ENCODE measurements at regions not wholly inside any gene's neighbourhood (a gene's known extent, or its start where the extent isn't known, plus 50 kb on each side); places are given as distances from the start of the nearest gene placed in this dataset.

GRCh38 chr5:125451622-125452021 is 705.2 kb upstream of the ZNF608 start:
- CTCF ChIA-PET, result no interaction called here
- H3K4me3 ChIP-seq (ENCODE audit: low read depth in 2 of 2, low read length in 2 of 2), result no peak overlapping the region
- H3K27me3 ChIP-seq (ENCODE audit: control insufficient read depth, insufficient read depth, low read length), result no peaks in the 10 kb centered on the region
- no peak for ATAC-seq
- TF ChIP-seq TCF7L2 (IDR thresholded peaks at IDR 0.05; ENCODE audit: low read depth, low read length) (no peak), REST (IDR thresholded peaks at IDR 0.05; ENCODE audit: insufficient read depth in 1 of 2, low read depth in 2 of 2, low read length in 1 of 2) (no peak), POLR2AphosphoS5 (IDR thresholded peaks at IDR 0.05; ENCODE audit: low read depth, low read length) (no peak), SIN3A (IDR thresholded peaks at IDR 0.05; ENCODE audit: borderline replicate concordance, insufficient read depth, low read depth, low read length) (no peak)
- TF ChIP-seq, protein P1, sequence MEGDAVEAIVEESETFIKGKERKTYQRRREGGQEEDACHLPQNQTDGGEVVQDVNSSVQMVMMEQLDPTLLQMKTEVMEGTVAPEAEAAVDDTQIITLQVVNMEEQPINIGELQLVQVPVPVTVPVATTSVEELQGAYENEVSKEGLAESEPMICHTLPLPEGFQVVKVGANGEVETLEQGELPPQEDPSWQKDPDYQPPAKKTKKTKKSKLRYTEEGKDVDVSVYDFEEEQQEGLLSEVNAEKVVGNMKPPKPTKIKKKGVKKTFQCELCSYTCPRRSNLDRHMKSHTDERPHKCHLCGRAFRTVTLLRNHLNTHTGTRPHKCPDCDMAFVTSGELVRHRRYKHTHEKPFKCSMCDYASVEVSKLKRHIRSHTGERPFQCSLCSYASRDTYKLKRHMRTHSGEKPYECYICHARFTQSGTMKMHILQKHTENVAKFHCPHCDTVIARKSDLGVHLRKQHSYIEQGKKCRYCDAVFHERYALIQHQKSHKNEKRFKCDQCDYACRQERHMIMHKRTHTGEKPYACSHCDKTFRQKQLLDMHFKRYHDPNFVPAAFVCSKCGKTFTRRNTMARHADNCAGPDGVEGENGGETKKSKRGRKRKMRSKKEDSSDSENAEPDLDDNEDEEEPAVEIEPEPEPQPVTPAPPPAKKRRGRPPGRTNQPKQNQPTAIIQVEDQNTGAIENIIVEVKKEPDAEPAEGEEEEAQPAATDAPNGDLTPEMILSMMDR (IDR thresholded peaks at IDR 0.05), result no peak
- POLR2A ChIA-PET, result no interaction called here
- H3K27ac ChIP-seq (ENCODE audit: low read length), result peak overlapping the region; percentile 45; the same call in 1 of the 2 replicates
- no TSS peak for BruUV-seq (replicated peaks)
- peaks cover 8% of the 10 kb centered on the region for H3K4me1 ChIP-seq (ENCODE audit: control insufficient read depth, insufficient read depth, low read length)
- no peaks in the 10 kb centered on the region for H3K9me3 ChIP-seq (ENCODE audit: control insufficient read depth, insufficient read depth, low read depth, low read length)
- in situ Hi-C loops (cut with HindIII; ENCODE audit: low pct_unique_long_range_greater_than_20kb, low sequenced_read_pairs), result no loop called here
- no peak for DNase-seq (ENCODE audit: low read depth, low spot score)
- intact Hi-C loops (cut with micrococcal nuclease; ENCODE audit: unreplicated experiment), result no loop called here
- no peaks in the 10 kb centered on the region for H3K36me3 ChIP-seq (ENCODE audit: control insufficient read depth, insufficient read depth, low read length)

DNA sequence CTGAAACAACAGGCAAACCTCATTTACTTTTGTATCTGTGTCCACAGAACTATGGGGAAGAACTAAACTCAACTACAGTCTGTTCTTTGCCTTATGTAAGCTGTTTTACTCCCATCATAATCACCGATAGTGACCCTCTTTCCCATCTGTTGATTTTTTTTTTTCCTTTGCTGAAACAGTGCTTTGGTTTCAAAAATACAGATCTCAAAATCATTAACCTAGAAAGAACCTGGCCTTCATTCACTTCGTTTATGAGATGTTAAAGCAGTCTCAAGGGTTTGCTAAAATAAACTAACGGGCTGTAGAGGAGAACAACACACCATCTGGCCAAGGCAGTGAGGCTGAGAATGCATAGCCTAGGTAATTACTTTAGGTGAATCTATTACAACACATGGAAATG is 706.6 kb upstream of the ZNF608 start:
- Histone ChIP-seq H3K4me1 (ENCODE audit: control insufficient read depth, insufficient read depth, low read length) (no peaks in the 10 kb centered on the region), H3K27ac (ENCODE audit: low read length) (peak overlapping the region; percentile 18; the same call in 1 of the 2 replicates), H3K27me3 (ENCODE audit: control insufficient read depth, insufficient read depth, low read length) (no peaks in the 10 kb centered on the region), H3K36me3 (ENCODE audit: control insufficient read depth, insufficient read depth, low read length) (no peaks in the 10 kb centered on the region), H3K4me3 (ENCODE audit: low read depth in 2 of 2, low read length in 2 of 2) (no peak overlapping the region), H3K9me3 (ENCODE audit: control insufficient read depth, insufficient read depth, low read depth, low read length) (no peaks in the 10 kb centered on the region)
- ChIA-PET POLR2A (no interaction called here), CTCF (interaction anchor here (0.6 kb wide), 1 partner anchor 135 kb away, joined by 3 read pairs; no protein-coding TSS in a partner anchor)
- ATAC-seq (no peak), DNase-seq (ENCODE audit: low read depth, low spot score) (no peak)
- TF ChIP-seq, protein P1 (IDR thresholded peaks at IDR 0.05), result no peak
- TF ChIP-seq TCF7L2 (IDR thresholded peaks at IDR 0.05; ENCODE audit: low read depth, low read length) (no peak), REST (IDR thresholded peaks at IDR 0.05; ENCODE audit: insufficient read depth in 1 of 2, low read depth in 2 of 2, low read length in 1 of 2) (no peak), POLR2AphosphoS5 (IDR thresholded peaks at IDR 0.05; ENCODE audit: low read depth, low read length) (no peak), SIN3A (IDR thresholded peaks at IDR 0.05; ENCODE audit: borderline replicate concordance, insufficient read depth, low read depth, low read length) (no peak)
- intact Hi-C loops (cut with micrococcal nuclease; ENCODE audit: unreplicated experiment), result no loop called here
- BruUV-seq (replicated peaks), result no TSS peak
- in situ Hi-C loops (cut with HindIII; ENCODE audit: low pct_unique_long_range_greater_than_20kb, low sequenced_read_pairs), result no loop called here
